A549 (cell line): ENCODE measurements at regions not wholly inside any gene's neighbourhood (a gene's known extent, or its start where the extent isn't known, plus 50 kb on each side); places are given as distances from the start of the nearest gene placed in this dataset.
A peak's percentile ranks its signal among the peaks of the same experiment; 100 is the strongest.
"Not testable (repeated sequence)": the region's sequence is repeated elsewhere in the genome, so short reads cannot be mapped to it uniquely, and the experiment has no call there.

Experiments
- ATAC-seq, 2 experiments: fragments of 200-7000 bp in 1 of 2; fragments of >200 bp in 1 of 2; cut with Nextera tagmentation in 1 of 2; cut with Tn5 transposase in 1 of 2; 3 replicates each; pipeline versions ENCODE4 v1.8.0 to v1.9.1; 2018 to 2020; ENCODE audit warnings: mild to moderate bottlenecking in 1 of 2, moderate library complexity in 1 of 2
- CTCF ChIA-PET: fragments of 300-600 bp; sonication (Branson Sonifier 250); formaldehyde crosslinking; extraction: SDS; loops from one replicate; lab custom pipeline; 2021; ENCODE audit warnings: antibody characterized with exemption, inconsistent platforms; lab: Yijun Ruan, JAX
- POLR2A ChIA-PET: fragments of 350-600 bp; formaldehyde crosslinking; extraction: SDS; loops from one replicate; lab custom pipeline; 2021; ENCODE audit warnings: antibody characterized with exemption, inconsistent platforms; lab: Yijun Ruan, JAX
- DNase-seq, 2 experiments: peaks; one replicate each; pipeline versions ENCODE4 v3.0.0 to v3.0.0-alpha.2; 2011 to 2016; ENCODE audit warnings: low read depth in 1 of 2, low spot score in 1 of 2
- FAIRE-seq: peaks from 2 replicates; lab custom pipeline; 2011; peaks lifted over from hg19 to GRCh38; lab: Jason Lieb, UNC
- H3K27ac ChIP-seq, 2 experiments: fragments of >200 bp; sonication (Bioruptor Twin); formaldehyde crosslinking; 3 replicates each; pipeline ENCODE4 v1.5.1; 2016 to 2017
- H3K4me1 ChIP-seq: fragments of >200 bp; sonication (Bioruptor Twin); formaldehyde crosslinking; 3 replicates; pipeline ENCODE4 v1.6.1; 2016
- H3K4me2 ChIP-seq: fragments of >200 bp; sonication (Bioruptor Twin); formaldehyde crosslinking; 3 replicates; pipeline ENCODE4 v1.6.1; 2016
- H3K4me3 ChIP-seq: fragments of >200 bp; sonication (Bioruptor Twin); formaldehyde crosslinking; 3 replicates; pipeline ENCODE4 v1.5.1; 2016
- H3K9me3 ChIP-seq: fragments of >200 bp; sonication (Bioruptor Twin); formaldehyde crosslinking; 3 replicates; pipeline ENCODE4 v1.6.1; 2016
- FOSL2 ChIP-seq, 2 experiments: fragments of 450-650 bp in 1 of 2; fragments of >200 bp in 1 of 2; sonication (Bioruptor Twin) in 1 of 2; formaldehyde crosslinking; IDR thresholded peaks; 2 replicates each; pipeline versions ENCODE4 v1.5.0 to v1.6.1; 2016 to 2020; ENCODE audit warnings: mild to moderate bottlenecking in 1 of 2, moderate library complexity in 1 of 2
- WGBS: methylation state at CpG from one replicate; pipeline ENCODE4 v1.1.6; 2017; ENCODE audit errors: missing lambda C conversion rate; 5-methylcytosine and 5-hydroxymethylcytosine counted together

DNA sequence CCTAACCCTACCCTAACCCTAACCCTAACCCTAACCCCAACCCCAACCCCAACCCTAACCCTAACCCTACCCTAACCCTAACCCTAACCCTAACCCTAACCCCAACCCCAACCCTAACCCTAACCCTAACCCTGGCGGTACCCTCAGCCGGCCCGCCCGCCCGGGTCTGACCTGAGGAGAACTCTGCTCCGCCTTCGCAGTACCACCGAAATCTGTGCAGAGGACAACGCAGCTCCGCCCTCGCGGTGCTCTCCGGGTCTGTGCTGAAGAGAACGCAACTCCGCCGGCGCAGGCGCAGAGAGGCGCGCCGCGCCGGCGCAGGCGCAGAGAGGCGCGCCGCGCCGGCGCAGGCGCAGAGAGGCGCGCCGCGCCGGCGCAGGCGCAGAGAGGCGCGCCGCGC, 56.1 kb upstream of the IQSEC3 start:
- DNase-seq, ATAC-seq, H3K4me3 ChIP-seq, CTCF ChIA-PET, H3K4me1 ChIP-seq, H3K27ac ChIP-seq, H3K4me2 ChIP-seq, H3K9me3 ChIP-seq, FAIRE-seq, POLR2A ChIA-PET: not testable (repeated sequence)
- WGBS, result 98% methylated on average over 28 of the region's 43 CpGs

DNA sequence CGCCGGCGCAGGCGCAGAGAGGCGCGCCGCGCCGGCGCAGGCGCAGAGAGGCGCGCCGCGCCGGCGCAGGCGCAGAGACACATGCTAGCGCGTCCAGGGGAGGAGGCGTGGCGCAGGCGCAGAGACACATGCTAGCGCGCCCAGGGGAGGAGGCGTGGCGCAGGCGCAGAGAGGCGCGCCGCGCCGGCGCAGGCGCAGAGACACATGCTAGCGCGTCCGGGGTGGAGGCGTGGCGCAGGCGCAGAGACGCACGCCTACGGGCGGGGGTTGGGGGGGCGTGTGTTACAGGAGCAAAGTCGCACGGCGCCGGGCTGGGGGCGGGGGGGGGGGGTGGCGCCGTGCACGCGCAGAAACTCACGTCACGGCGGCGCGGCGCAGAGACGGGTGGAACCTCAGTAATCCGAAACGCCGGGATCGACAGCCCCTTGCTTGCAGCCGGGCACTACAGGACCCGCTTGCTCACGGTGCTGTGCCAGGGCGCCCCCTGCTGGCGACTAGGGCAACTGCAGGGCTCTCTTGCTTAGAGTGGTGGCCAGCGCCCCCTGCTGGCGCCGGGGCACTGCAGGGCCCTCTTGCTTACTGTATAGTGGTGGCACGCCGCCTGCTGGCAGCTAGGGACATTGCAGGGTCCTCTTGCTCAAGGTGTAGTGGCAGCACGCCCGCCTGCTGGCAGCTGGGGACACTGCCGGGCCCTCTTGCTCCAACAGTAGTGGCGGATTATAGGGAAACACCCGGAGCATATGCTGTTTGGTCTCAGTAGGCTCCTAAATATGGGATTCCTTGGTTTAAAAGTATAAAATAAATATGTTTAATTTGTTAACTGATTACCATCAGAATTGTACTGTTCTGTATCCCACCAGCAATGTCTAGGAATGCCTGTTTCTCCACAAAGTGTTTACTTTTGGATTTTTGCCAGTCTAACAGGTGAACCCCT, 55.4 kb upstream of the IQSEC3 start:
- ATAC-seq, DNase-seq, H3K4me3 ChIP-seq, H3K27ac ChIP-seq, H3K4me1 ChIP-seq, CTCF ChIA-PET, FAIRE-seq, POLR2A ChIA-PET, H3K4me2 ChIP-seq, H3K9me3 ChIP-seq: not testable (repeated sequence)
- WGBS, result 84% methylated on average over 28 of the region's 81 CpGs

DNA sequence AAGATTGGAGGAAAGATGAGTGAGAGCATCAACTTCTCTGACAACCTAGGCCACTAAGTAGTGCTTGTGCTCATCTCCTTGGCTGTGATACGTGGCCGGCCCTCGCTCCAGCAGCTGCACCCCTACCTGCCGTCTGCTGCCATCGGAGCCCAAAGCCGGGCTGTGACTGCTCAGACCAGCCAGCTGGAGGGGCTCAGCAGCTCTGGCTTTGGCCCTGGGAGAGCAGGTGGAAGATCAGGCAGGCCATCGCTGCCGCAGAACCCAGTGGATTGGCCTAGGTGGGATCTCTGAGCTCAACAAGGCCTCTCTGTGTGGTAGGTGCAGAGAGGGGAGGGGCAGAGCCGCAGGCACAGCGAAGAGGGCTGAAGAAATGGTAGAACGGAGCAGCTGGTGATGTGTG, 54.3 kb upstream of the IQSEC3 start:
- H3K4me2 ChIP-seq, CTCF ChIA-PET, DNase-seq, H3K4me3 ChIP-seq, POLR2A ChIA-PET, H3K27ac ChIP-seq, ATAC-seq, FAIRE-seq, H3K4me1 ChIP-seq, H3K9me3 ChIP-seq: not testable (repeated sequence)
- WGBS, result 94% methylated on average over 11 of the region's 11 CpGs

DNA sequence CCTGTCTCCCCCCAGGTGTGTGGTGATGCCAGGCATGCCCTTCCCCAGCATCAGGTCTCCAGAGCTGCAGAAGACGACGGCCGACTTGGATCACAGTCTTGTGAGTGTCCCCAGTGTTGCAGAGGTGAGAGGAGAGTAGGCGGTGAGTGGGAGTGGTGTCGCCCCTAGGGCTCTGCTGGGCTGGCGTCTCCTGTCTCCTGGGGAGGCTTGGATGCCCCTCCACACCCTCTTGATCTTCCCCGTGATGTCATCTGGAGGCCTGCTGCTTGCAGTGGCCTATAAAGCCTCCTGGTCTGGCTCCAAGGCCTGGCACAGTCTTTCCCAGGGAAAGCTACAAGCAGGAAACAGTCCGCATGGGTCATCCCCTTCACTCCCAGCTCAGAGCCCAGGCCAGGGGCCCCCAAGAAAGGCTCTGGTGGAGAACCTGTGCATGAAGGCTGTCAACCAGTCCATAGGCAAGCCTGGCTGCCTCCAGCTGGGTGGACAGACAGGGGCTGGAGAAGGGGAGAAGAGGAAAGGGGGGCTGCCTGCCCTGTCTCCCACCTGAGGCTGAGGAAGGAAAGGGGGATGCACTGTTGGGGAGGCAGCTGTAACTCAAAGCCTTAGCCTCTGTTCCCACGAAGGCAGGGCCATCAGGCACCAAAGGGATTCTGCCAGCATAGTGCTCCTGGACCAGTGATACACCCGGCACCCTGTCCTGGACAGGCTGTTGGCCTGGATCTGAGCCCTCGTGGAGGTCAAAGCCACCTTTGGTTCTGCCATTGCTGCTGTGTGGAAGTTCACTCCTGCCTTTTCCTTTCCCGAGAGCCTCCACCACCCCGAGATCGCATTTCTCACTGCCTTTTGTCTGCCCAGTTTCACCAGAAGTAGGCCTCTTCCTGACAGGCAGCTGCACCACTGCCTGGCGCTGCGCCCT, 53.6 kb upstream of the IQSEC3 start:
- WGBS, result 87% methylated on average over 16 of the region's 16 CpGs
- ATAC-seq, FAIRE-seq, POLR2A ChIA-PET, CTCF ChIA-PET, H3K27ac ChIP-seq, H3K4me1 ChIP-seq, DNase-seq, H3K4me3 ChIP-seq, H3K4me2 ChIP-seq, H3K9me3 ChIP-seq: not testable (repeated sequence)

DNA sequence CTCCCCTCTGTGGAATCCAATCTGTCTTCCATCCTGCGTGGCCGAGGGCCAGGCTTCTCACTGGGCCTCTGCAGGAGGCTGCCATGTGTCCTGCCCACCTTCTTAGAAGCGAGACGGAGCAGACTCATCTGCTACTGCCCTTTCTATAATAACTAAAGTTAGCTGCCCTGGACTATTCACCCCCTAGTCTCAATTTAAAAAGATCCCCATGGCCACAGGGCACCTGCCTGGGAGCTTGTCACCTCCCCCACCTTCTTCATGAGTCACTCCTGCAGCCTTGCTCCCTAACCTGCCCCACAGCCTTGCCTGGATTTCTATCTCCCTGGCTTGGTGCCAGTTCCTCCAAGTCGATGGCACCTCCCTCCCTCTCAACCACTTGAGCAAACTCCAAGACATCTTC, 52.7 kb upstream of the IQSEC3 start:
- H3K4me3 ChIP-seq; H3K4me1 ChIP-seq; DNase-seq; FAIRE-seq; CTCF ChIA-PET; H3K27ac ChIP-seq; H3K4me2 ChIP-seq; H3K9me3 ChIP-seq; ATAC-seq; POLR2A ChIA-PET; TF ChIP-seq FOSL2 (IDR thresholded peaks at IDR 0.05): not testable (repeated sequence)
- WGBS, result 70% methylated on average over 5 of the region's 5 CpGs
- 0 out of 2 replicates have a peak, but pooled peaks have one; percentile 10 for TF ChIP-seq FOSL2 (CRISPR knock-in tag; IDR thresholded peaks at IDR 0.05)

DNA sequence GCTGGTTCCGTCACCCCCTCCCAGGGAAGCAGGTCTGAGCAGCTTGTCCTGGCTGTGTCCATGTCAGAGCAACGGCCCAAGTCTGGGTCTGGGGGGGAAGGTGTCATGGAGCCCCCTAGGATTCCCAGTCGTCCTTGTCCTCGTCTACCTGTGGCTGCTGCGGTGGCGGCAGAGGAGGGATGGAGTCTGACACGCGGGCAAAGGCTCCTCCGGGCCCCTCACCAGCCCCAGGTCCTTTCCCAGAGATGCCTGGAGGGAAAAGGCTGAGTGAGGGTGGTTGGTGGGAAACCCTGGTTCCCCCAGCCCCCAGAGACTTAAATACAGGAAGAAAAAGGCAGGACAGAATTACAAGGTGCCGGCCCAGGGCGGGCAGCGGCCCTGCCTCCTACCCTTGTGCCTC, 51.9 kb upstream of the IQSEC3 start:
- H3K4me1 ChIP-seq, POLR2A ChIA-PET, ATAC-seq, H3K4me3 ChIP-seq, H3K9me3 ChIP-seq, CTCF ChIA-PET, H3K27ac ChIP-seq, FAIRE-seq, H3K4me2 ChIP-seq, DNase-seq: not testable (repeated sequence)
- WGBS, result 89% methylated on average over 10 of the region's 12 CpGs

DNA sequence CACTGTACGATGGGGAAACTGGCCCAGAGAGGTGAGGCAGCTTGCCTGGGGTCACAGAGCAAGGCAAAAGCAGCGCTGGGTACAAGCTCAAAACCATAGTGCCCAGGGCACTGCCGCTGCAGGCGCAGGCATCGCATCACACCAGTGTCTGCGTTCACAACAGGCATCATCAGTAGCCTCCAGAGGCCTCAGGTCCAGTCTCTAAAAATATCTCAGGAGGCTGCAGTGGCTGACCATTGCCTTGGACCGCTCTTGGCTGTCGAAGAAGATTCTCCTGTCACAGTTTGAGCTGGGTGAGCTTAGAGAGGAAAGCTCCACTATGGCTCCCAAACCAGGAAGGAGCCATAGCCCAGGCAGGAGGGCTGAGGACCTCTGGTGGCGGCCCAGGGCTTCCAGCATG, 51.2 kb upstream of the IQSEC3 start:
- H3K4me3 ChIP-seq, H3K9me3 ChIP-seq, H3K27ac ChIP-seq, H3K4me1 ChIP-seq, DNase-seq, POLR2A ChIA-PET, CTCF ChIA-PET, FAIRE-seq, ATAC-seq, H3K4me2 ChIP-seq: not testable (repeated sequence)
- WGBS, result 100% methylated on average over 1 of the region's 9 CpGs

DNA sequence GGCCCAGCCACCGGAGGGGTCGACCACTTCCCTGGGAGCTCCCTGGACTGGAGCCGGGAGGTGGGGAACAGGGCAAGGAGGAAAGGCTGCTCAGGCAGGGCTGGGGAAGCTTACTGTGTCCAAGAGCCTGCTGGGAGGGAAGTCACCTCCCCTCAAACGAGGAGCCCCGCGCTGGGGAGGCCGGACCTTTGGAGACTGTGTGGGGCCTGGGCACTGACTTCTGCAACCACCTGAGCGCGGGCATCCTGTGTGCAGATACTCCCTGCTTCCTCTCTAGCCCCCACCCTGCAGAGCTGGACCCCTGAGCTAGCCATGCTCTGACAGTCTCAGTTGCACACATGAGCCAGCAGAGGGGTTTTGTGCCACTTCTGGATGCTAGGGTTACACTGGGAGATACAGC, 50.5 kb upstream of the IQSEC3 start:
- ATAC-seq, CTCF ChIA-PET, H3K4me1 ChIP-seq, DNase-seq, POLR2A ChIA-PET, H3K4me2 ChIP-seq, FAIRE-seq, H3K27ac ChIP-seq, H3K4me3 ChIP-seq, H3K9me3 ChIP-seq: not testable (repeated sequence)
- 88% methylated on average over 5 of the region's 9 CpGs for WGBS

DNA sequence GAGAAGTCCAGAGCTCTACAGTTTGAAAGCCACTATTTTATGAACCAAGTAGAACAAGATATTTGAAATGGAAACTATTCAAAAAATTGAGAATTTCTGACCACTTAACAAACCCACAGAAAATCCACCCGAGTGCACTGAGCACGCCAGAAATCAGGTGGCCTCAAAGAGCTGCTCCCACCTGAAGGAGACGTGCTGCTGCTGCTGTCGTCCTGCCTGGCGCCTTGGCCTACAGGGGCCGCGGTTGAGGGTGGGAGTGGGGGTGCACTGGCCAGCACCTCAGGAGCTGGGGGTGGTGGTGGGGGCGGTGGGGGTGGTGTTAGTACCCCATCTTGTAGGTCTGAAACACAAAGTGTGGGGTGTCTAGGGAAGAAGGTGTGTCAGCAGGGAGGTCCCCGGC, 50.0 kb upstream of the IQSEC3 start:
- H3K9me3 ChIP-seq, DNase-seq, H3K4me3 ChIP-seq, ATAC-seq, POLR2A ChIA-PET, FAIRE-seq, H3K27ac ChIP-seq, CTCF ChIA-PET, H3K4me1 ChIP-seq, H3K4me2 ChIP-seq: not testable (repeated sequence)
- WGBS, result 87% methylated on average over 5 of the region's 9 CpGs
